Activated naive CD8-positive, alpha-beta T cell treated with anti-CD3 and anti-CD28 coated beads, Interleukin-2, amount 10 ng/mL, durations not matched to agents 7 days and 5 days (primary cell): ENCODE measurements at regions not wholly inside any gene's neighbourhood (a gene's known extent, or its start where the extent isn't known, plus 50 kb on each side); places are given as distances from the start of the nearest gene placed in this dataset.

ENCODE experiments used
- ATAC-seq: fragments of 150-1000 bp; cut with Tn5 transposase; one replicate; pipeline ENCODE4 v1.10.0; 2021; ENCODE audit warnings: low read depth, moderate library complexity
- POLR2A ChIA-PET: fragments of 350-600 bp; sonication (Branson Sonifier 250); formaldehyde crosslinking; loops from one replicate; lab custom pipeline; 2021; ENCODE audit warnings: antibody characterized with exemption; lab: Charles Lee
- DNase-seq: peaks from one replicate; pipeline ENCODE4 v3.0.0; 2021
- H3K27ac Mint-ChIP-seq: one replicate; pipeline ENCODE4 v1.8.0; 2022; ENCODE audit warnings: mild to moderate bottlenecking, mixed read lengths
- H3K27me3 Mint-ChIP-seq: one replicate; pipeline ENCODE4 v1.8.0; 2022; ENCODE audit warnings: mild to moderate bottlenecking, moderate library complexity, mixed read lengths
- H3K36me3 Mint-ChIP-seq: one replicate; pipeline ENCODE4 v1.8.0; 2021; ENCODE audit warnings: mild to moderate bottlenecking, mixed read lengths
- H3K4me1 Mint-ChIP-seq: one replicate; pipeline ENCODE4 v1.8.0; 2021; ENCODE audit warnings: mixed read lengths
- H3K4me3 Mint-ChIP-seq: one replicate; pipeline ENCODE4 v1.8.0; 2022; ENCODE audit warnings: mild to moderate bottlenecking, moderate library complexity, mixed read lengths
- H3K9me3 Mint-ChIP-seq: one replicate; pipeline ENCODE4 v1.8.0; 2021; ENCODE audit warnings: mixed read lengths

GRCh38 chr3:70757658-70758057 is 445.2 kb upstream of the MDFIC2 start:
- ATAC-seq (no peak), DNase-seq (no peak)
- Mint-ChIP-seq H3K4me1 (no peaks in the 10 kb centered on the region), H3K4me3 (no peak overlapping the region), H3K36me3 (no peaks in the 10 kb centered on the region), H3K27ac (no peak overlapping the region), H3K27me3 (peaks cover 2% of the 10 kb centered on the region), H3K9me3 (peaks cover 3% of the 10 kb centered on the region)
- POLR2A ChIA-PET, result no interaction called here

GRCh38 chr3:70755526-70755925 is 443.1 kb upstream of the MDFIC2 start:
- POLR2A ChIA-PET, result no interaction called here
- no peaks in the 10 kb centered on the region for H3K36me3 Mint-ChIP-seq
- H3K4me1 Mint-ChIP-seq, result no peaks in the 10 kb centered on the region
- no peak overlapping the region for H3K4me3 Mint-ChIP-seq
- ATAC-seq, result no peak
- DNase-seq, result no peak
- peaks cover 2% of the 10 kb centered on the region for H3K27me3 Mint-ChIP-seq
- no peak overlapping the region for H3K27ac Mint-ChIP-seq
- peaks cover 3% of the 10 kb centered on the region for H3K9me3 Mint-ChIP-seq

- ATAC-seq (no peak), DNase-seq (no peak)
- H3K36me3 Mint-ChIP-seq, result no peaks in the 10 kb centered on the region
- POLR2A ChIA-PET, result no interaction called here
- no peak overlapping the region for H3K4me3 Mint-ChIP-seq
- peaks cover 2% of the 10 kb centered on the region for H3K27me3 Mint-ChIP-seq
- H3K9me3 Mint-ChIP-seq, result peaks cover 3% of the 10 kb centered on the region
- H3K27ac Mint-ChIP-seq, result no peak overlapping the region
- no peaks in the 10 kb centered on the region for H3K4me1 Mint-ChIP-seq
These were observed 441.9 kb upstream of the MDFIC2 start for GRCh38 chr3:70754314-70754713.

DNA sequence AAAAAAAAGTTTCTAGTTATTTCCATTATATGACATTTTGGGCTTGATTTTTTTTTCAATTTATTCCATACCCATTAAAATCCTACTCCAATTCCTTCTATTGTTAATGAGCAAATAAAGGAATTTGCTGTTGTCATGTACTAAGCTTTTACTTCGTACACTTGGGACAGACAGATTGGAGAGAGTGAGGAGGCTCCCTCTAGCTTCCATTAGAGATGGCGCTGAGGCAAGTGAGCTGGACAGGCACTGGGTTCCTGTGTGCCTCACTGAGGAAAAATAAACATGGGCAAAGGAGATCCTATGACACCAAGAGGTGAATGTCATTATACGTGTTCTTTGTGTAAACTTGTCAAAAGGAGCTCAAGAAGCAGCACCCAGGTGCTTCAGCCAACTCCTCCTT is 441.1 kb upstream of the MDFIC2 start:
- H3K36me3 Mint-ChIP-seq, result no peaks in the 10 kb centered on the region
- H3K4me1 Mint-ChIP-seq, result no peaks in the 10 kb centered on the region
- H3K4me3 Mint-ChIP-seq, result no peak overlapping the region
- no peak overlapping the region for H3K27ac Mint-ChIP-seq
- H3K9me3 Mint-ChIP-seq, result peaks cover 4% of the 10 kb centered on the region
- POLR2A ChIA-PET, result no interaction called here
- H3K27me3 Mint-ChIP-seq, result peaks cover 2% of the 10 kb centered on the region
- ATAC-seq, result no peak
- no peak for DNase-seq

- no peak overlapping the region for H3K27ac Mint-ChIP-seq
- H3K4me1 Mint-ChIP-seq, result no peaks in the 10 kb centered on the region
- no peaks in the 10 kb centered on the region for H3K36me3 Mint-ChIP-seq
- peaks cover 6% of the 10 kb centered on the region for H3K9me3 Mint-ChIP-seq
- DNase-seq (no peak), ATAC-seq (no peak)
- H3K4me3 Mint-ChIP-seq, result no peak overlapping the region
- POLR2A ChIA-PET, result no interaction called here
- H3K27me3 Mint-ChIP-seq, result peaks cover 2% of the 10 kb centered on the region
These were observed 439.6 kb upstream of the MDFIC2 start for GRCh38 chr3:70752051-70752450.

DNA sequence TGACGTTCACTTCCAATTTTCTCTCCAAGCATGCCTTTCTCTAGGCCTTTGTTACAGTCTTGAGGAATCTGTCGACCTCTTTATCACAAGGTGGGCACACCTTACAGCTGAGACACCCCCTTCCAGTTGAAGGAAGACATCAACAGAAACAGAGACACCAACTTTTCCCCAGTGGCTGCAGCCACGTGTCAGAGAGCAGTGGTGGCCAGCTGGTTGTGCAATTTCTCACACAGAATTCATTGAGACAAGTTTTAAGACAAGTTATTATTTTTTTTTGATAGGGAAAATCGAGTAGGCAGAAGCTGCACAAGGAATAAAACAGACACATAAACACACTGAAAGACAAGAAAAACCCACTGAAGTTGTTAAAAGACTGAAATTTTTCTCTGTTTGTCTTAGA is 436.7 kb upstream of the MDFIC2 start:
- Mint-ChIP-seq H3K4me1 (no peaks in the 10 kb centered on the region), H3K36me3 (no peaks in the 10 kb centered on the region)

GRCh38 chr3:70748593-70748992 is 436.2 kb upstream of the MDFIC2 start:
- Mint-ChIP-seq H3K27ac (no peak overlapping the region), H3K36me3 (no peaks in the 10 kb centered on the region), H3K4me1 (no peaks in the 10 kb centered on the region), H3K9me3 (peaks cover 4% of the 10 kb centered on the region), H3K27me3 (peaks cover 2% of the 10 kb centered on the region), H3K4me3 (no peak overlapping the region)
- no peak for DNase-seq
- POLR2A ChIA-PET, result no interaction called here
- ATAC-seq, result no peak

More for the DNA sequence above, 436.7 kb upstream of the MDFIC2 start:
- DNase-seq, result no peak
- Mint-ChIP-seq H3K4me3 (no peak overlapping the region), H3K9me3 (peaks cover 4% of the 10 kb centered on the region), H3K27ac (no peak overlapping the region), H3K27me3 (peaks cover 2% of the 10 kb centered on the region)
- ATAC-seq, result no peak
- POLR2A ChIA-PET, result no interaction called here

DNA sequence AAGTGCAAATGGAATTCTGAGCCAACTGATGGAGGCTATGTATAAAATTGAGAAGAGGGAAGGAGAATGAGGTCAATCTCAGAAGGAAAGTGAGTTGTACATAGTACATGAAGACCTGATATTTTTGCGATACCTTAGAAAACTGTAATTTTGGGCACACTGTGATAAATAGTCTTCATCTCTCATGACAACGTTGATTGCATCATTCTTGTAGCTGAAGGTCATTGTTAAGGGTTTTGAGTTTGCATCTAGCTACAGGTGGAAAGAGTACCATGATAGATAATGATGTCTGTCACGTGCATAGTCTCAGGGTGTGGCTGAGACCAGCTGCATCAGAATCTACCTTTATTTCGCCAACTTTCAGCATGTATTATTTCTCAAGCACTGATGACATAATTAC is 435.4 kb upstream of the MDFIC2 start:
- POLR2A ChIA-PET, result no interaction called here
- Mint-ChIP-seq H3K4me1 (no peaks in the 10 kb centered on the region), H3K4me3 (no peak overlapping the region), H3K36me3 (no peaks in the 10 kb centered on the region), H3K27ac (no peak overlapping the region), H3K9me3 (peaks cover 4% of the 10 kb centered on the region), H3K27me3 (peaks cover 2% of the 10 kb centered on the region)
- DNase-seq, result no peak
- no peak for ATAC-seq

- POLR2A ChIA-PET, result no interaction called here
- Mint-ChIP-seq H3K36me3 (no peaks in the 10 kb centered on the region), H3K4me1 (no peaks in the 10 kb centered on the region), H3K27me3 (peaks cover 2% of the 10 kb centered on the region), H3K27ac (no peak overlapping the region), H3K4me3 (no peak overlapping the region), H3K9me3 (peaks cover 4% of the 10 kb centered on the region)
- ATAC-seq (no peak), DNase-seq (no peak)
These were observed 432.1 kb upstream of the MDFIC2 start for GRCh38 chr3:70744536-70744935.

DNA sequence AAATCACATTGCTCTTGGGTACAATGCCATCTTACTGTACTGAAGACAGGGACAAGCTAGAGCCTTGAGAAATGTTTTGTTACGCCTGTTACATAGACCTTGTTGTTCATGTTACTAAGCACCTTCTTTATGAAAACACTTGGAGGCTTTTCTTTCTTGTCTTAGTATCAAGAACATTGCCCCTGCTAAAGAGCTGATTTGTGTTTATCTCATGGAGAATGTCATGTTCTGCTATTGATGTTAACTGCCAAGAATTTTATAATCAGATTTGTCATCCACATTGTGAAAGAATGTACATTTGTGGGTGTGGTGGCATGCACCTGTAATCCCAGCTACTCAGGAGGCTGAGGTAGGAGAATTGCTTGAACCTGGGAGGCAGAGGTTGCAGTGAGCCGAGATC is 431.3 kb upstream of the MDFIC2 start:
- ATAC-seq (no peak), DNase-seq (no peak)
- Mint-ChIP-seq H3K36me3 (no peaks in the 10 kb centered on the region), H3K27me3 (peaks cover 2% of the 10 kb centered on the region), H3K9me3 (peaks cover 4% of the 10 kb centered on the region), H3K27ac (no peak overlapping the region), H3K4me1 (no peaks in the 10 kb centered on the region), H3K4me3 (no peak overlapping the region)
- POLR2A ChIA-PET, result no interaction called here

GRCh38 chr3:70742081-70742480 is 429.6 kb upstream of the MDFIC2 start:
- DNase-seq (no peak), ATAC-seq (no peak)
- Mint-ChIP-seq H3K4me3 (no peak overlapping the region), H3K36me3 (no peaks in the 10 kb centered on the region), H3K9me3 (no peaks in the 10 kb centered on the region), H3K27me3 (peaks cover 2% of the 10 kb centered on the region), H3K4me1 (no peaks in the 10 kb centered on the region), H3K27ac (no peak overlapping the region)
- POLR2A ChIA-PET, result no interaction called here

DNA sequence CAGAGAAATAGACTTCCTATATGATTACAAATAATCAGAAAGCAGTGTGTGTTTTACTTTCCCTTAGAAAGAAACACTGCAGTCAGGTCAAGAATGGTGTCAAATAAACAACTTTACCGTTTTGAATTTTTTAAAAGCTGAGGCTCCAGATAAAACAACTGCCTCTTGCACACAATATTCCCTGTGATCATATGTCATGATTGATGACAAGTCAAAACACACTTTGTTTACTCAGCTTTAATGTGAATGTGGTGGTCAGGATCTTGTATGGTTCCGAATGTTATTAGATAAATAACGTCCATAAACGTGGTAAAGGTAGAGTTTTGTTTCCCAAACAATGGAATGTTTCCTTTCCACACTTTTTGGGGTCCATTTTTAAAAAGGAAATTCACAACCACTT is 428.4 kb upstream of the MDFIC2 start:
- Mint-ChIP-seq H3K27ac (no peak overlapping the region), H3K27me3 (peaks cover 2% of the 10 kb centered on the region)
- no peak for ATAC-seq

GRCh38 chr3:70740071-70740470 is 427.6 kb upstream of the MDFIC2 start:
- Mint-ChIP-seq H3K27ac (no peak overlapping the region), H3K27me3 (no peaks in the 10 kb centered on the region), H3K4me1 (no peaks in the 10 kb centered on the region), H3K4me3 (no peak overlapping the region), H3K9me3 (no peaks in the 10 kb centered on the region), H3K36me3 (no peaks in the 10 kb centered on the region)
- ATAC-seq, result no peak
- DNase-seq, result no peak
- POLR2A ChIA-PET, result no interaction called here

More for the DNA sequence above, 428.4 kb upstream of the MDFIC2 start:
- H3K4me3 Mint-ChIP-seq, result no peak overlapping the region
- no peaks in the 10 kb centered on the region for H3K4me1 Mint-ChIP-seq
- no peaks in the 10 kb centered on the region for H3K36me3 Mint-ChIP-seq
- DNase-seq, result no peak
- POLR2A ChIA-PET, result no interaction called here
- no peaks in the 10 kb centered on the region for H3K9me3 Mint-ChIP-seq

- Mint-ChIP-seq H3K36me3 (no peaks in the 10 kb centered on the region), H3K27me3 (no peaks in the 10 kb centered on the region), H3K9me3 (no peaks in the 10 kb centered on the region), H3K27ac (no peak overlapping the region), H3K4me1 (no peaks in the 10 kb centered on the region), H3K4me3 (no peak overlapping the region)
- no peak for DNase-seq
- POLR2A ChIA-PET, result no interaction called here
- no peak for ATAC-seq
These were observed 425.8 kb upstream of the MDFIC2 start for GRCh38 chr3:70738291-70738681.

DNA sequence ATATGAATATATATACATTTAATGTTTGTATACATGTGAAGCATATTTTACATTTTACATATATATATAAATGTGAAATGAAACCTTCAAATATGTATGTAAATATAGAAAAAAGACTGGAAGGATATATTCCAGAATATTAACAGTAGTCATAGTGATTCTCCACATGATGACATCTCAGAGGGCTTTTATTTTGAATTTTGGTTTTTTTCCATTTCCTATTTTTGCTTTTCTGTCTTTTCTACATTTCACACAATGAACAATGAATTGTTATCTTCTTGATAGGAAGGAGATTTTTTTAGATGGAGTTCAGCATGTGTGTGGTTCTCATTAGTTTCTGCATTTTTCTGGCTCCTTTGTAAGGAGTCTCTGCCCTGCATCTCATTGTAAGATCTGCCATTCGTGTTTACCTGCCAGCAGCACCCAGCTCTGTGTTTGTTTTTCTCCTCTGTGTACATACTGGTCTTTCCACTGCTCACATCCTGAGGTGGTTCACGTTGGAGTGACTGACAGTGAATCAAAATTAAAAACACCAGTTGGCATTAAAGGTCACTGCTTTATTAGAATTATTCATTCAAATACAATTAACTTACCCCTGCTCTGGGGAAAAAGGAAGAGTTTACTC is 425.3 kb upstream of the MDFIC2 start:
- Mint-ChIP-seq H3K4me1 (no peaks in the 10 kb centered on the region), H3K27ac (no peak overlapping the region), H3K4me3 (no peak overlapping the region), H3K36me3 (no peaks in the 10 kb centered on the region), H3K27me3 (no peaks in the 10 kb centered on the region), H3K9me3 (no peaks in the 10 kb centered on the region)
- ATAC-seq (no peak), DNase-seq (no peak)
- POLR2A ChIA-PET, result no interaction called here
